Heart left ventricle (tissue), 16 donors: ENCODE measurements at regions not wholly inside any gene's neighbourhood (a gene's known extent, or its start where the extent isn't known, plus 50 kb on each side); places are given as distances from the start of the nearest gene placed in this dataset.

Experiments used
- ATAC-seq, 4 donors: fragments of 200-7000 bp; cut with Tn5 transposase; one replicate each; pipeline ENCODE4 v1.9.1; 2020 to 2022; ENCODE audit warnings: moderate library complexity in 4 of 4, mild to moderate bottlenecking in 3 of 4, moderate number of reproducible peaks in 1 of 4
- DNase-seq, 5 donors: peaks; one replicate each; pipeline ENCODE4 v3.0.0-alpha.2; 2020
- H3K27ac ChIP-seq, 12 donors: fragments of 200-600 bp; sonication (generic) in 4 of 12; one replicate each; pipeline versions ENCODE4 v1.5.0 to v1.8.0; 2016 to 2022; ENCODE audit warnings: mild to moderate bottlenecking in 2 of 12
- H3K27me3 ChIP-seq, 9 donors: fragments of 200-600 bp; sonication (generic) in 2 of 9; one replicate each; pipeline versions ENCODE4 v1.5.1 to v1.8.0; 2016 to 2022; ENCODE audit warnings: mild to moderate bottlenecking in 3 of 9
- H3K36me3 ChIP-seq, 9 donors: fragments of 200-600 bp; sonication (generic) in 2 of 9; one replicate each; pipeline versions ENCODE4 v1.5.0 to v1.8.0; 2018 to 2022; ENCODE audit warnings: mild to moderate bottlenecking in 2 of 9
- H3K4me1 ChIP-seq, 12 donors: fragments of 200-600 bp; sonication (generic) in 4 of 12; one replicate each; pipeline versions ENCODE4 v1.5.0 to v1.8.0; 2016 to 2022; ENCODE audit warnings: mild to moderate bottlenecking in 3 of 12
- H3K4me3 ChIP-seq, 12 donors: fragments of 200-600 bp; sonication (generic) in 4 of 12; one replicate each; pipeline versions ENCODE4 v1.5.0 to v1.8.0; 2017 to 2022; ENCODE audit warnings: mild to moderate bottlenecking in 9 of 12, moderate library complexity in 4 of 12
- H3K9me3 ChIP-seq, 12 donors: fragments of 200-600 bp; sonication (generic) in 4 of 12; one replicate each; pipeline versions ENCODE4 v1.5.0 to v1.8.0; 2016 to 2022; ENCODE audit warnings: mild to moderate bottlenecking in 1 of 12
- POLR2A ChIP-seq, 2 donors: fragments of 450-650 bp; IDR thresholded peaks; one replicate each; pipeline ENCODE4 v1.6.1; 2017; ENCODE audit warnings: antibody characterized with exemption in 2 of 2, mild to moderate bottlenecking in 2 of 2, moderate library complexity in 2 of 2
- WGBS, 4 donors: extraction: QIAGEN DNeasy Blood & Tissue Kit in 2 of 4; methylation state at CpG; one replicate each; pipeline versions ENCODE4 v1.1.5 to v1.1.7; 2013 to 2018; 5-methylcytosine and 5-hydroxymethylcytosine counted together
- intact Hi-C, 10 donors: fragments of 100-400 bp; cut with DNase I; formaldehyde crosslinking; loops; one replicate each; pipeline versions ENCODE4 v1.11.1 to v1.14.2; 2022
- TF ChIP-seq, protein P1 (sequence below), 12 donors: fragments of 200-600 bp; sonication (generic) in 4 of 12; IDR thresholded peaks; one replicate each; pipeline versions ENCODE4 v1.5.0 to v1.8.0; 2018 to 2022; ENCODE audit warnings: antibody characterized with exemption in 12 of 12, mild to moderate bottlenecking in 5 of 12
- donor health status: ischemic (EF 13 %, LVEDD 7.1; RV severe dilation, severe dysfunction).
- donor health status: healthy with polysubstance abuse.
- donor health status: DM: no; HTN: yes; CAD: no.
- donor health status: DM: no; HTN: no; CAD: no.
- donor health status: ischemic (EF 25% LVEDD 6.9; RV normal size, moderate dysfunction).
- donor health status: ischemic (EF 25% LVEDD 5.7; RV mildly dilated, moderate dysfunction).
- donor health status: healthy.
- donor health status: DM: yes; HTN: yes; CAD: no.
- donor health status: ischemic (EF 35%, LVEDD 5.7; RV mildly dilated, moderate dysfunction).
- donor health status: nonischemic (EF 11% LVEDD 7.7; RV severe dilation, severe dysfunction).
- donor health status: DM: yes; HTN: yes; CAD: no.
- donor health status: PGD.
- donor health status: ischemic (EF 29% LVEDD 5.4; RV normal size, mild dysfunction).
- donor health status: nonischemic (EF 23%, LVEDD 6.1; RV moderate dilation, normal function).

GRCh38 chr1:14113841-14114567 is 414.0 kb downstream of the PRDM2 start:
- DNase-seq (peak in 4 of 5 donors; percentile 23 to 53 (median 32)), ATAC-seq (peak; percentile 61 to 85 (median 78))
- no peaks in the 10 kb centered on the region for H3K27me3 ChIP-seq
- TF ChIP-seq, protein P1, sequence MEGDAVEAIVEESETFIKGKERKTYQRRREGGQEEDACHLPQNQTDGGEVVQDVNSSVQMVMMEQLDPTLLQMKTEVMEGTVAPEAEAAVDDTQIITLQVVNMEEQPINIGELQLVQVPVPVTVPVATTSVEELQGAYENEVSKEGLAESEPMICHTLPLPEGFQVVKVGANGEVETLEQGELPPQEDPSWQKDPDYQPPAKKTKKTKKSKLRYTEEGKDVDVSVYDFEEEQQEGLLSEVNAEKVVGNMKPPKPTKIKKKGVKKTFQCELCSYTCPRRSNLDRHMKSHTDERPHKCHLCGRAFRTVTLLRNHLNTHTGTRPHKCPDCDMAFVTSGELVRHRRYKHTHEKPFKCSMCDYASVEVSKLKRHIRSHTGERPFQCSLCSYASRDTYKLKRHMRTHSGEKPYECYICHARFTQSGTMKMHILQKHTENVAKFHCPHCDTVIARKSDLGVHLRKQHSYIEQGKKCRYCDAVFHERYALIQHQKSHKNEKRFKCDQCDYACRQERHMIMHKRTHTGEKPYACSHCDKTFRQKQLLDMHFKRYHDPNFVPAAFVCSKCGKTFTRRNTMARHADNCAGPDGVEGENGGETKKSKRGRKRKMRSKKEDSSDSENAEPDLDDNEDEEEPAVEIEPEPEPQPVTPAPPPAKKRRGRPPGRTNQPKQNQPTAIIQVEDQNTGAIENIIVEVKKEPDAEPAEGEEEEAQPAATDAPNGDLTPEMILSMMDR (IDR thresholded peaks at IDR 0.05), result peak in 11 of 12 donors; percentile 32 to 62 (median 49)
- TF ChIP-seq POLR2A (IDR thresholded peaks at IDR 0.05), result no peak
- WGBS, 4 donors, result 39 to 52% (median 45%) methylated on average over 14 to 15 of the region's 15 CpGs
- no peaks in the 10 kb centered on the region for H3K36me3 ChIP-seq
- H3K4me1 ChIP-seq, result no peaks in the 10 kb centered on the region
- intact Hi-C loops, result loop anchor here (2.0 to 10.0 kb wide), 9 partner anchors 171 to 983 kb away; no protein-coding TSS in a partner anchor
- no peaks in the 10 kb centered on the region for H3K9me3 ChIP-seq
- H3K4me3 ChIP-seq, result no peak overlapping the region
- no peak overlapping the region for H3K27ac ChIP-seq

GRCh38 chr1:14115976-14116375 is 416.0 kb downstream of the PRDM2 start:
- ATAC-seq (no peak), DNase-seq (no peak)
- H3K27ac ChIP-seq, result no peak overlapping the region
- no peaks in the 10 kb centered on the region for H3K36me3 ChIP-seq
- H3K4me1 ChIP-seq, result no peaks in the 10 kb centered on the region
- TF ChIP-seq, protein P1 (IDR thresholded peaks at IDR 0.05), result no peak
- no peak for TF ChIP-seq POLR2A (IDR thresholded peaks at IDR 0.05)
- H3K27me3 ChIP-seq, result peaks cover 0 to 5% (median 0%) of the 10 kb centered on the region in 9 donors
- intact Hi-C loops, result loop anchor here in 4 of 10 donors (2.0 to 10.0 kb wide), 6 partner anchors 169 to 931 kb away; no protein-coding TSS in a partner anchor
- H3K4me3 ChIP-seq, result no peak overlapping the region
- H3K9me3 ChIP-seq, result peaks cover 0 to 8% (median 0%) of the 10 kb centered on the region in 12 donors
- WGBS, 4 donors, result 78 to 86% (median 82%) methylated on average over 4 of the region's 4 CpGs

GRCh38 chr1:14117700-14118099 is 417.7 kb downstream of the PRDM2 start:
- Histone ChIP-seq H3K4me3 (no peak overlapping the region), H3K36me3 (no peaks in the 10 kb centered on the region), H3K9me3 (peaks cover 0 to 8% (median 0%) of the 10 kb centered on the region in 12 donors), H3K27ac (no peak overlapping the region), H3K27me3 (peaks cover 0 to 13% (median 0%) of the 10 kb centered on the region in 9 donors), H3K4me1 (no peaks in the 10 kb centered on the region)
- no peak for TF ChIP-seq POLR2A (IDR thresholded peaks at IDR 0.05)
- TF ChIP-seq, protein P1 (IDR thresholded peaks at IDR 0.05), result no peak
- 68 to 100% (median 78%) methylated on average over 2 of the region's 2 CpGs for WGBS, 4 donors
- intact Hi-C loops, result loop anchor here in 4 of 10 donors (5.0 to 10.0 kb wide), 5 partner anchors 167 to 930 kb away; no protein-coding TSS in a partner anchor
- no peak for ATAC-seq
- DNase-seq, result no peak

DNA sequence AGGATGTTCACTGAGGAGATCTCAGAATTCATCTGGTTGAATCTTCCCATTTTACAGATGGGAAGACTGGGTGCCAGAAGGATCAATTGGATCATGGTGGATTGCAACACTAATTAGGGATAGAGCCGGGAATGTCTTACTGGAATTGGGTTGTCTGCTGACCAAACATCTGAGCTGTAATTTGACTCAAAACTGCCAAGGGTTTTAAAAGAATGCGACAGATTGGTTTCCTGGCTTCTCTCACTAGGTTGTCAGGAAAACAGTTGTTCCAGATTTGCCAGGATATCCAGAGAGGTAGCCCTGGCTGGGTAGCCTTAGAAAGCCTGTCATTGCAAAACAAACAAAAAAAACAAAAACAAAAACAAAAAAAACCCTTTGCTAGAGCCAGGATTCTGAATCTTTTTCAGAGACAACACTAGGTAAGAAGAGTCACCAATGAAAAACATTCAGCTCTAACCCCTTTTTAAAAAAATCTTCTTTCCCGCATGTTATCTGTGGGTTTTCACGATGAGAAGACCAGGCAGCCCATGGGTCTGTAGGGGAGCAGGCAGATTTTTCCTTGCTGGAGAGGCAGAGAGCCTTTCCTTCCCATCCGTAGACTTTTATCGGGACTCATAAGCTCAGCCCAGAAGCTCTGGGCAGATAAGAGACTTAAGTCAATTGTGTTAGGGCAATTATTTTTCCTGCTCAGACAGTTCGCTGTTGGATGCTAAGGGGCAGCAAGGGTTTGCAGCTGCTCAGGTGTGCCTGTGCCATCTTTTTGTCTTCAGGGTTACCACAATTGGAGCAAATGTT is 418.9 kb downstream of the PRDM2 start:
- Histone ChIP-seq H3K36me3 (no peaks in the 10 kb centered on the region), H3K4me1 (no peaks in the 10 kb centered on the region), H3K27me3 (peaks cover 0 to 18% (median 0%) of the 10 kb centered on the region in 9 donors), H3K4me3 (no peak overlapping the region), H3K9me3 (peaks cover 0 to 8% (median 0%) of the 10 kb centered on the region in 12 donors), H3K27ac (no peak overlapping the region)
- TF ChIP-seq POLR2A (IDR thresholded peaks at IDR 0.05), result no peak
- TF ChIP-seq, protein P1 (IDR thresholded peaks at IDR 0.05), result no peak
- DNase-seq, result no peak
- intact Hi-C loops, result loop anchor here in 4 of 10 donors (5.0 to 10.0 kb wide), 5 partner anchors 166 to 928 kb away; no protein-coding TSS in a partner anchor
- ATAC-seq, result no peak
- WGBS, 4 donors, result 20 to 32% (median 24%) methylated on average over 7 of the region's 7 CpGs
